CD4-positive, alpha-beta T cell treated with Interleukin-15 for 4 hours (primary cell): ENCODE measurements at regions not wholly inside any gene's neighbourhood (a gene's known extent, or its start where the extent isn't known, plus 50 kb on each side); places are given as distances from the start of the nearest gene placed in this dataset.

Source experiments
- DNase-seq: peaks from one replicate; pipeline ENCODE4 v3.0.0-alpha.2; 2020; ENCODE audit warnings: low spot score

- no peak for DNase-seq
These were observed 794.4 kb upstream of the ID2 start for GRCh38 chr2:7887441-7887840.

- no peak for DNase-seq
These were observed 793.0 kb upstream of the ID2 start for GRCh38 chr2:7888876-7889275.

- DNase-seq: no peak
These were observed 790.5 kb upstream of the ID2 start for GRCh38 chr2:7891312-7891711.

GRCh38 chr2:7895289-7895688 is 786.6 kb upstream of the ID2 start:
- no peak for DNase-seq

- DNase-seq: no peak
These were observed 784.8 kb upstream of the ID2 start for GRCh38 chr2:7896940-7897487.

- DNase-seq: no peak
These were observed 782.6 kb upstream of the ID2 start for GRCh38 chr2:7899241-7899640.

- no peak for DNase-seq
These were observed 781.9 kb upstream of the ID2 start for GRCh38 chr2:7899923-7900322.

GRCh38 chr2:7900593-7900992 is 781.3 kb upstream of the ID2 start:
- DNase-seq: no peak

- no peak for DNase-seq
These were observed 779.5 kb upstream of the ID2 start for GRCh38 chr2:7902251-7902765.

GRCh38 chr2:7904319-7904718 is 777.5 kb upstream of the ID2 start:
- DNase-seq: no peak

- no peak for DNase-seq
These were observed 776.1 kb upstream of the ID2 start for GRCh38 chr2:7905756-7906155.

GRCh38 chr2:7906431-7906830 is 775.4 kb upstream of the ID2 start:
- DNase-seq: no peak

GRCh38 chr2:7907041-7907440 is 774.8 kb upstream of the ID2 start:
- no peak for DNase-seq

GRCh38 chr2:7910752-7911151 is 771.1 kb upstream of the ID2 start:
- no peak for DNase-seq

GRCh38 chr2:7911196-7911595 is 770.7 kb upstream of the ID2 start:
- DNase-seq: no peak

- DNase-seq: no peak
These were observed 767.9 kb upstream of the ID2 start for GRCh38 chr2:7913974-7914373.

- no peak for DNase-seq
These were observed 766.4 kb upstream of the ID2 start for GRCh38 chr2:7915302-7916091.

- no peak for DNase-seq
These were observed 765.2 kb upstream of the ID2 start for GRCh38 chr2:7916670-7917069.

- no peak for DNase-seq
These were observed 762.3 kb upstream of the ID2 start for GRCh38 chr2:7919510-7919909.

- DNase-seq: no peak
These were observed 757.7 kb upstream of the ID2 start for GRCh38 chr2:7924023-7924762.

GRCh38 chr2:7925506-7925905 is 756.4 kb upstream of the ID2 start:
- DNase-seq: no peak

- no peak for DNase-seq
These were observed 754.2 kb upstream of the ID2 start for GRCh38 chr2:7927691-7928090.

- DNase-seq: no peak
These were observed 752.6 kb upstream of the ID2 start for GRCh38 chr2:7929281-7929680.
